ENCODE measurements at regions not wholly inside any gene's neighbourhood (a gene's known extent, or its start where the extent isn't known, plus 50 kb on each side); places are given as distances from the start of the nearest gene placed in this dataset.
"Not testable (repeated sequence)": the region's sequence is repeated elsewhere in the genome, so short reads cannot be mapped to it uniquely, and the experiment has no call there.

DNA sequence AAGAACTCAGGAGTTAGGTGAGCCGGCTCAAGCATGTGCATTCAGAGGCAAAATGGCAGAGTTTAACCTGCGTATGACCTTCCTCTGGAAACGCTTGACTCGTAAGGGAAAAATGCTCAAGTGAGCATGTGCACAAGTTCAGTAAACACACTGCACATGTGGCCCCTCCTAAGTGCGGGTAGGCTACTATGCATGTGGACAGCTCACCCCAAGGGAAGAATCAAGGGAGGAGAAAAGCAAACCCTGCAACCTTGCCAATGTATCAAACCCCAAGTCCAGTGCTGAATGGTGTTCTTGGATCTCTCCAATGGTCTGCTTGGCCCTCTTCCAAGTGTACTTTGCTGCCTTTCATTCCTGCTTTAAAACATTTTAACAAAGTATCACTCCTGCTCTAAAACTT is 407.1 kb downstream of the ADAM29 start:
- no peak overlapping the region for H2AFZ ChIP-seq
- TF ChIP-seq, protein P1, sequence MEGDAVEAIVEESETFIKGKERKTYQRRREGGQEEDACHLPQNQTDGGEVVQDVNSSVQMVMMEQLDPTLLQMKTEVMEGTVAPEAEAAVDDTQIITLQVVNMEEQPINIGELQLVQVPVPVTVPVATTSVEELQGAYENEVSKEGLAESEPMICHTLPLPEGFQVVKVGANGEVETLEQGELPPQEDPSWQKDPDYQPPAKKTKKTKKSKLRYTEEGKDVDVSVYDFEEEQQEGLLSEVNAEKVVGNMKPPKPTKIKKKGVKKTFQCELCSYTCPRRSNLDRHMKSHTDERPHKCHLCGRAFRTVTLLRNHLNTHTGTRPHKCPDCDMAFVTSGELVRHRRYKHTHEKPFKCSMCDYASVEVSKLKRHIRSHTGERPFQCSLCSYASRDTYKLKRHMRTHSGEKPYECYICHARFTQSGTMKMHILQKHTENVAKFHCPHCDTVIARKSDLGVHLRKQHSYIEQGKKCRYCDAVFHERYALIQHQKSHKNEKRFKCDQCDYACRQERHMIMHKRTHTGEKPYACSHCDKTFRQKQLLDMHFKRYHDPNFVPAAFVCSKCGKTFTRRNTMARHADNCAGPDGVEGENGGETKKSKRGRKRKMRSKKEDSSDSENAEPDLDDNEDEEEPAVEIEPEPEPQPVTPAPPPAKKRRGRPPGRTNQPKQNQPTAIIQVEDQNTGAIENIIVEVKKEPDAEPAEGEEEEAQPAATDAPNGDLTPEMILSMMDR (IDR thresholded peaks at IDR 0.05), result no peak

DNA sequence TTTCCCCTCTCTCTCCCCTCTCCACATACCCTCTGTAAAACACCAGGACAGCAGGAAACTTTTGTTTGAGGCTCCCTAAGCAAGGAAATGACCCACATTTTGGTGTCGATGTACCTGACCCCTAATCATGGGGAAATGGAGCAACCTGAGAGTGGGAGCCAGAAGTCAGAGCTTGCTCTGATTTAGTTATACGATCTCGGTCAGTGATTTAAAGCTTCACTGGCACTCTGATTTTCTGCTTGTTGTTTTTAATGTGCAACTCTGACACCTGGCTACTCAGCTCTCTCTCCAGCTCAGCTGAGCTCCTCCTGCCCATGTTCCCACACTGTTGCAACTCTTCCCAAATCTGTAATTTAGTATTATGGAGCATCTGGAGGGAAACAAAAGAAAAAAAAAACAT is 408.6 kb downstream of the ADAM29 start:
- Histone ChIP-seq H3K9ac (no peak overlapping the region), H3K4me3 (ENCODE audit: low read depth, low read length) (no peak overlapping the region), H3K79me2 (no peaks in the 10 kb centered on the region), H3K4me1 (no peaks in the 10 kb centered on the region), H3K9me3 (ENCODE audit: control insufficient read depth, low read length) (no peaks in the 10 kb centered on the region), H3K27me3 (ENCODE audit: control insufficient read depth, insufficient read depth, low read length) (no peaks in the 10 kb centered on the region), H2AFZ (no peak overlapping the region), H3K4me2 (ENCODE audit: low read length) (no peak overlapping the region), H3K27ac (no peak overlapping the region), H3K36me3 (ENCODE audit: control insufficient read depth, insufficient read depth, low read length) (no peaks in the 10 kb centered on the region)
- TF ChIP-seq, protein P1 (IDR thresholded peaks at IDR 0.05), result no peak

More for the DNA sequence above, 407.1 kb downstream of the ADAM29 start:
- no peaks in the 10 kb centered on the region for H3K36me3 ChIP-seq (ENCODE audit: control insufficient read depth, insufficient read depth, low read length)
- H3K79me2 ChIP-seq, result no peaks in the 10 kb centered on the region
- H3K27ac ChIP-seq, result no peak overlapping the region
- H3K4me3 ChIP-seq (ENCODE audit: low read depth, low read length), result no peak overlapping the region
- H3K4me2 ChIP-seq (ENCODE audit: low read length), result no peak overlapping the region
- no peak overlapping the region for H3K9ac ChIP-seq
- no peaks in the 10 kb centered on the region for H3K27me3 ChIP-seq (ENCODE audit: control insufficient read depth, insufficient read depth, low read length)
- no peaks in the 10 kb centered on the region for H3K9me3 ChIP-seq (ENCODE audit: control insufficient read depth, low read length)
- no peaks in the 10 kb centered on the region for H3K4me1 ChIP-seq

DNA sequence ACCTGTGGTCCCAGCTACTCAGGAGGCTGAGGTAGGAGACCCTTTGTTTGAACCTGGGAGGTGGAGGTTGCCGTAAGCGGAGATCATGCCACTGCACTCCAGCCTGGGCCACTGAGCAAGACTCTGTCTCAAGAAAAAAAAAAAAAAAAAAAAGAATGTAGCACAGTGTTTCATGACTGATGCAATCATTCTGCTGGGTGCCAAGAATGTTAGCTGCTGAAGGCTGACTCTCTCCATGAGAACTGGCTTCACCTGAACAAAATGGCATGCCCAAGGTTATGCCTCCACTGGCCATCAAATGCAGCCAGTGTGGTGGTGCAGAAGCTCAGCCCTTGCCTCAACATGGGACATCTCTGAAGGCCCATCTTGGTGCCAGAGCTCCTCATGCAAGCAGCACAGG is 412.1 kb downstream of the ADAM29 start:
- Histone ChIP-seq H3K36me3 (ENCODE audit: control insufficient read depth, insufficient read depth, low read length) (no peaks in the 10 kb centered on the region), H3K4me3 (ENCODE audit: low read depth, low read length) (no peak overlapping the region), H3K27ac (no peak overlapping the region), H3K27me3 (ENCODE audit: control insufficient read depth, insufficient read depth, low read length) (no peaks in the 10 kb centered on the region), H3K4me1 (no peaks in the 10 kb centered on the region), H3K4me2 (ENCODE audit: low read length) (no peak overlapping the region), H3K9me3 (ENCODE audit: control insufficient read depth, low read length) (no peaks in the 10 kb centered on the region), H2AFZ (no peak overlapping the region), H3K79me2 (no peaks in the 10 kb centered on the region), H3K9ac (no peak overlapping the region)
- TF ChIP-seq, protein P1 (IDR thresholded peaks at IDR 0.05), result no peak

DNA sequence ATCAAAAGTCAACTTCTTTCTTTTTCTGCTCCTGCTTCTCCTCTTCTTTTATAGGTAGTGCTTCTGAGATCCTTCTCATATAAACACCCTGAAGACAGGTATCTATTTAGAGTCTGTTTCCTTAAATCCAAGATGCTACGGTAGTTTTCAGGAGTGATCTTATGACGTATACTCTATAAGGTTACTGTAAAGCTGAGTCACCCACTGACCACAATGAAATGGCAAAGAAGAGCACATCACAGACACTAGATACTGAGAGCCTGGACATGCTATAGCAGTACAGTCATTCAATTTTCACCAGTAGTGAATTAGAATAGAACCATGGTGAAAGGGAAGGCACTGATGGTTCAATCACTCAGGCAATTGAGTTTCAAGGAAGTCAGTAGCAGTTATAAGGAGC is 412.5 kb downstream of the ADAM29 start:
- no peak overlapping the region for H3K27ac ChIP-seq
- H3K4me2 ChIP-seq (ENCODE audit: low read length), result no peak overlapping the region
- H3K36me3 ChIP-seq (ENCODE audit: control insufficient read depth, insufficient read depth, low read length), result no peaks in the 10 kb centered on the region
- no peaks in the 10 kb centered on the region for H3K27me3 ChIP-seq (ENCODE audit: control insufficient read depth, insufficient read depth, low read length)
- H3K79me2 ChIP-seq, result no peaks in the 10 kb centered on the region
- no peaks in the 10 kb centered on the region for H3K4me1 ChIP-seq
- H2AFZ ChIP-seq, result no peak overlapping the region
- H3K9ac ChIP-seq, result no peak overlapping the region
- no peak overlapping the region for H3K4me3 ChIP-seq (ENCODE audit: low read depth, low read length)
- no peaks in the 10 kb centered on the region for H3K9me3 ChIP-seq (ENCODE audit: control insufficient read depth, low read length)
- TF ChIP-seq, protein P1 (IDR thresholded peaks at IDR 0.05), result no peak

DNA sequence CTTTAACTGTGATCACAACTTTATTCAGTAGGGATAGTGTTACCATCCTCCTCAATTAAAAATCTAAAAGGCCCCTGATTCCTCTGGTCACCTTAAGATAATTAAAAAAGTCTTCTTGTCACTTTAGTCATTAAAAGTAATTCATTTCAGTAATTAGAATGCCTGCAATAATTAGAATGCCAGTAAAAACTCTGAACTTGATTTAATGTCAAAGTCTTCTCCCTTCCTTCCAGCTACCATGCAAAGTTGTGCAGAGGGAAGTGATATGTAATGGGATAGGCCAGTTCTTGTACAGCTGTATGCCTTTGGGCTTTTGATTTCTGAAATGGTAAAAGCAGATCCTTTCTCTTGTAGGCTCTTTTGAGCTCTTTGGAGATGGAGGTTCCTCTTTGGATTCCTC is 417.2 kb downstream of the ADAM29 start:
- Histone ChIP-seq H3K4me2 (ENCODE audit: low read length) (no peak overlapping the region), H3K4me1 (no peaks in the 10 kb centered on the region), H3K79me2 (no peaks in the 10 kb centered on the region), H3K27me3 (ENCODE audit: control insufficient read depth, insufficient read depth, low read length) (no peaks in the 10 kb centered on the region), H3K4me3 (ENCODE audit: low read depth, low read length) (no peak overlapping the region), H3K9ac (no peak overlapping the region), H3K36me3 (ENCODE audit: control insufficient read depth, insufficient read depth, low read length) (no peaks in the 10 kb centered on the region), H2AFZ (no peak overlapping the region), H3K9me3 (ENCODE audit: control insufficient read depth, low read length) (no peaks in the 10 kb centered on the region), H3K27ac (no peak overlapping the region)
- TF ChIP-seq, protein P1 (IDR thresholded peaks at IDR 0.05), result no peak

DNA sequence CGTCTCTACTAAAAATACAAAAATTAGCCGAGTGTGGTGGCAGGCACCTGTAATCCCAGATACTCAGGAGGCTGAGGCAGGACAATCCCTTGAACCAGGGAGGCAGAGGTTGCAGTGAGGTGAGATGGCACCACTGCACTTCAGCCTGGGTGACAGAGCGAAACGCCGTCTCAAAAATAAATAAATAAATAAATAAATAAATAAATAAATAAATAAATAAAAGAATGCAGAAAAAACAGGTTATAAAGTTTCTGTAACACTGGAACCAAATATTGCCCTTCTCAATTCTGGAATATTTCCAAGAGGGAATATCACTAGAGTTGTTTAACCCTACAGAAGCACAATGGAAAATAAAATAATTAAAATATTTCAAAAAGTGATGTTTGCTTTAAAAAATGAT is 418.4 kb downstream of the ADAM29 start:
- H3K4me1 ChIP-seq; H3K36me3 ChIP-seq (ENCODE audit: control insufficient read depth, insufficient read depth, low read length); H3K4me3 ChIP-seq (ENCODE audit: low read depth, low read length); H3K9ac ChIP-seq; H3K9me3 ChIP-seq (ENCODE audit: control insufficient read depth, low read length); H3K27ac ChIP-seq; H2AFZ ChIP-seq; H3K79me2 ChIP-seq; H3K27me3 ChIP-seq (ENCODE audit: control insufficient read depth, insufficient read depth, low read length); H3K4me2 ChIP-seq (ENCODE audit: low read length): not testable (repeated sequence)
